PC-9 (cell line): ENCODE measurements at regions not wholly inside any gene's neighbourhood (a gene's known extent, or its start where the extent isn't known, plus 50 kb on each side); places are given as distances from the start of the nearest gene placed in this dataset.

Experiments
- BruUV-seq: library from RNA; stranded (reverse); fragments of 400-500 nt; replicated peaks from 2 replicates; lab custom pipeline; 2021; lab: Mats Ljungman, UMichigan
- CTCF ChIA-PET: fragments of 300-600 bp; sonication (Branson Sonifier 250); formaldehyde crosslinking; loops from one replicate; lab custom pipeline; 2022; ENCODE audit warnings: antibody characterized with exemption; lab: Charles Lee
- POLR2A ChIA-PET: fragments of 300-600 bp; sonication (Branson Sonifier 250); formaldehyde crosslinking; loops from one replicate; lab custom pipeline; 2022; ENCODE audit warnings: antibody characterized with exemption; ENCODE audit not compliant: unreplicated experiment; lab: Charles Lee
- DNase-seq, 2 experiments: peaks; one replicate each; pipeline versions ENCODE4 v3.0.0 to v3.0.0-alpha.2; 2015 to 2022; ENCODE audit warnings: mixed read lengths in 1 of 2
- H2AFZ ChIP-seq: fragments of 200-600 bp; sonication (generic); 2 replicates; pipeline ENCODE4 v1.8.1; 2017; ENCODE audit warnings: antibody characterized with exemption
- H3F3A ChIP-seq: fragments of 200-600 bp; sonication (generic); 2 replicates; pipeline ENCODE4 v1.8.1; 2017; ENCODE audit warnings: antibody characterized with exemption, mild to moderate bottlenecking, low read depth; ENCODE audit not compliant: insufficient read depth
- H3K27ac ChIP-seq: fragments of 200-600 bp; sonication (generic); 2 replicates; pipeline ENCODE4 v1.6.1; 2016; ENCODE audit warnings: mixed run types
- H3K27me3 ChIP-seq: fragments of 200-600 bp; sonication (generic); 2 replicates; pipeline ENCODE4 v1.6.1; 2016; ENCODE audit warnings: low read depth, mixed run types; ENCODE audit not compliant: insufficient read depth
- H3K36me3 ChIP-seq: fragments of 200-600 bp; sonication (generic); 2 replicates; pipeline ENCODE4 v1.6.1; 2016; ENCODE audit warnings: low read depth, mixed run types
- H3K4me1 ChIP-seq: fragments of 200-600 bp; sonication (generic); replicated peaks from 2 replicates; pipeline ENCODE4 v1.6.1; 2016; ENCODE audit warnings: mixed run types; ENCODE audit not compliant: insufficient read depth
- H3K4me2 ChIP-seq: fragments of 200-600 bp; sonication (generic); 2 replicates; pipeline ENCODE4 v1.6.1; 2017; ENCODE audit warnings: mixed run types
- H3K4me3 ChIP-seq: fragments of 200-600 bp; sonication (generic); 2 replicates; pipeline ENCODE4 v1.6.1; 2016; ENCODE audit warnings: mixed run types
- H3K79me2 ChIP-seq: fragments of 200-600 bp; sonication (generic); 2 replicates; pipeline ENCODE4 v1.6.1; 2017; ENCODE audit warnings: low read depth, mixed run types
- H3K9me2 ChIP-seq: fragments of 200-600 bp; sonication (generic); 2 replicates; pipeline ENCODE4 v1.8.1; 2017; ENCODE audit warnings: mild to moderate bottlenecking; ENCODE audit not compliant: insufficient read depth
- H3K9me3 ChIP-seq: fragments of 200-600 bp; sonication (generic); 2 replicates; pipeline ENCODE4 v1.8.1; 2016; ENCODE audit warnings: low read depth; ENCODE audit not compliant: insufficient read depth
- H4K20me1 ChIP-seq: fragments of 200-600 bp; sonication (generic); 2 replicates; pipeline ENCODE4 v1.8.1; 2017; ENCODE audit not compliant: insufficient read depth
- CTCF ChIP-seq: fragments of 200-600 bp; sonication (generic); conservative IDR thresholded peaks from 2 replicates; pipeline ENCODE4 v1.6.1; 2017; ENCODE audit warnings: mixed run types, antibody characterized with exemption, mild to moderate bottlenecking, moderate library complexity
- EZH2 ChIP-seq: fragments of 200-600 bp; sonication (generic); IDR thresholded peaks from 2 replicates; pipeline ENCODE4 v1.8.0; 2017; ENCODE audit warnings: antibody characterized with exemption, low read depth
- intact Hi-C: fragments of 100-400 bp; cut with micrococcal nuclease; formaldehyde crosslinking; loops from one replicate; pipeline ENCODE4 v1.10.0; 2022; ENCODE audit not compliant: unreplicated experiment

- intact Hi-C loops, result no loop called here
- H3K79me2 ChIP-seq, result no peaks in the 10 kb centered on the region
- H3K9me2 ChIP-seq, result no peaks in the 10 kb centered on the region
- H3K9me3 ChIP-seq, result no peaks in the 10 kb centered on the region
- H3K4me2 ChIP-seq, result no peak overlapping the region
- no TSS peak for BruUV-seq
- no peak overlapping the region for H3K4me3 ChIP-seq
- no peaks in the 10 kb centered on the region for H4K20me1 ChIP-seq
- no peaks in the 10 kb centered on the region for H3F3A ChIP-seq
- ChIA-PET POLR2A (no interaction called here), CTCF (no interaction called here)
- no peaks in the 10 kb centered on the region for H3K36me3 ChIP-seq
- TF ChIP-seq CTCF (no peak), EZH2 (no peak)
- H2AFZ ChIP-seq, result no peak overlapping the region
- no peaks in the 10 kb centered on the region for H3K4me1 ChIP-seq
- peaks cover 20% of the 10 kb centered on the region for H3K27me3 ChIP-seq
- DNase-seq, result no peak
- no peak overlapping the region for H3K27ac ChIP-seq
Measured at GRCh38 chr15:93894438-93895036, 336.8 kb upstream of the MCTP2 start.

GRCh38 chr15:93887151-93887550 is 344.2 kb upstream of the MCTP2 start:
- no peaks in the 10 kb centered on the region for H3K79me2 ChIP-seq
- H3K27ac ChIP-seq, result no peak overlapping the region
- POLR2A ChIA-PET, result no interaction called here
- no peak overlapping the region for H3K4me3 ChIP-seq
- no peak for DNase-seq
- no peak for TF ChIP-seq EZH2
- no peak for TF ChIP-seq CTCF
- H3K9me2 ChIP-seq, result no peaks in the 10 kb centered on the region
- H4K20me1 ChIP-seq, result no peaks in the 10 kb centered on the region
- CTCF ChIA-PET, result no interaction called here
- no peaks in the 10 kb centered on the region for H3F3A ChIP-seq
- no peaks in the 10 kb centered on the region for H3K36me3 ChIP-seq
- intact Hi-C loops, result no loop called here
- no peak overlapping the region for H3K4me2 ChIP-seq
- no peaks in the 10 kb centered on the region for H3K27me3 ChIP-seq
- no TSS peak for BruUV-seq
- H2AFZ ChIP-seq, result no peak overlapping the region
- H3K9me3 ChIP-seq, result no peaks in the 10 kb centered on the region
- no peaks in the 10 kb centered on the region for H3K4me1 ChIP-seq

- no peak overlapping the region for H3K27ac ChIP-seq
- H2AFZ ChIP-seq, result no peak overlapping the region
- no peaks in the 10 kb centered on the region for H3K79me2 ChIP-seq
- BruUV-seq, result no TSS peak
- intact Hi-C loops, result no loop called here
- no peaks in the 10 kb centered on the region for H3K9me2 ChIP-seq
- TF ChIP-seq CTCF (no peak), EZH2 (no peak)
- H3K4me2 ChIP-seq, result no peak overlapping the region
- no peaks in the 10 kb centered on the region for H3K9me3 ChIP-seq
- ChIA-PET POLR2A (no interaction called here), CTCF (no interaction called here)
- DNase-seq, result no peak
- H3K4me3 ChIP-seq, result no peak overlapping the region
- H3K4me1 ChIP-seq, result no peaks in the 10 kb centered on the region
- no peaks in the 10 kb centered on the region for H3F3A ChIP-seq
- H3K27me3 ChIP-seq, result no peaks in the 10 kb centered on the region
- no peaks in the 10 kb centered on the region for H3K36me3 ChIP-seq
- no peaks in the 10 kb centered on the region for H4K20me1 ChIP-seq
Measured at GRCh38 chr15:93882779-93883178, 348.6 kb upstream of the MCTP2 start.
